Endothelial cell of umbilical vein (primary cell): ENCODE measurements at regions not wholly inside any gene's neighbourhood (a gene's known extent, or its start where the extent isn't known, plus 50 kb on each side); places are given as distances from the start of the nearest gene placed in this dataset.

Experiments
- BruUV-seq: library from RNA; stranded (reverse); fragments of 400-500 nt; replicated peaks from 2 replicates; lab custom pipeline; 2021; lab: Mats Ljungman, UMichigan
- CTCF ChIA-PET: fragments of 300-600, 350-600 bp; sonication (Branson Sonifier 250); formaldehyde crosslinking; loops from one replicate; lab custom pipeline; 2021; ENCODE audit warnings: antibody characterized with exemption, inconsistent platforms; lab: Charles Lee
- POLR2A ChIA-PET: fragments of 300-600, 350-600 bp; sonication (Branson Sonifier 250); formaldehyde crosslinking; loops from one replicate; lab custom pipeline; 2021; ENCODE audit warnings: antibody characterized with exemption, inconsistent platforms; lab: Charles Lee
- DNase-seq: peaks from one replicate; pipeline ENCODE4 v3.0.0-alpha.2; 2011; ENCODE audit warnings: low read depth, low spot score
- FAIRE-seq: peaks from 2 replicates; lab custom pipeline; 2011; peaks lifted over from hg19 to GRCh38; lab: Jason Lieb, UNC
- H2AFZ ChIP-seq: 2 replicates; pipeline ENCODE4 v1.6.0; 2012; ENCODE audit warnings: low read depth, low read length, control low read depth, inconsistent platforms
- H3K27ac ChIP-seq: 2 replicates; pipeline ENCODE4 v1.5.1; 2011; ENCODE audit warnings: low read depth, mild to moderate bottlenecking, control low read depth, low read length, moderate library complexity; ENCODE audit not compliant: insufficient read depth
- H3K27me3 ChIP-seq, 2 experiments: 2 replicates each; pipeline versions ENCODE4 v1.6.0 to v1.6.1; 2011; ENCODE audit warnings: low read length in 2 of 2, mixed read lengths in 1 of 2; ENCODE audit not compliant: control insufficient read depth in 2 of 2, insufficient read depth in 2 of 2
- H3K36me3 ChIP-seq, 2 experiments: 2 replicates in 1 of 2; 3 replicates in 1 of 2; pipeline ENCODE4 v1.5.1; 2011; ENCODE audit warnings: low read length in 2 of 2, mild to moderate bottlenecking in 1 of 2, moderate library complexity in 1 of 2; ENCODE audit not compliant: control insufficient read depth in 2 of 2, insufficient read depth in 2 of 2; ENCODE audit errors: extremely low read depth in 1 of 2
- H3K4me1 ChIP-seq: 3 replicates; pipeline ENCODE4 v1.5.1; 2011; ENCODE audit warnings: mild to moderate bottlenecking, low read length; ENCODE audit not compliant: control insufficient read depth, insufficient read depth; ENCODE audit errors: extremely low read depth
- H3K4me2 ChIP-seq: 2 replicates; pipeline ENCODE4 v1.6.1; 2011; ENCODE audit warnings: low read length, control low read depth, mixed read lengths; ENCODE audit not compliant: insufficient read depth
- H3K4me3 ChIP-seq, 3 experiments: fragments of 200-600 bp in 1 of 3; sonication (generic), shearing (Covaris generic) in 1 of 3; replicated peaks in 1 of 3; 2 replicates each; pipeline ENCODE4 v1.5.1; 2011 to 2016; ENCODE audit warnings: control low read depth in 3 of 3, low read length in 3 of 3, mild to moderate bottlenecking in 2 of 3, inconsistent platforms in 1 of 3, low read depth in 1 of 3, moderate library complexity in 1 of 3; ENCODE audit not compliant: insufficient read depth in 1 of 3
- H3K79me2 ChIP-seq: 2 replicates; pipeline ENCODE4 v1.6.0; 2012; ENCODE audit warnings: low read length, inconsistent platforms; ENCODE audit not compliant: control insufficient read depth, insufficient read depth
- H3K9ac ChIP-seq: replicated peaks from 2 replicates; pipeline ENCODE3; 2011; ENCODE audit warnings: low read length, control low read depth; ENCODE audit not compliant: insufficient read depth; ENCODE audit errors: extremely low read depth
- H3K9me1 ChIP-seq: replicated peaks from 3 replicates; pipeline ENCODE4 v1.6.0; 2011; ENCODE audit warnings: mild to moderate bottlenecking, low read length; ENCODE audit not compliant: control insufficient read depth, insufficient read depth; ENCODE audit errors: extremely low read depth
- H3K9me3 ChIP-seq: replicated peaks from 2 replicates; pipeline ENCODE4 v1.5.1; 2012; ENCODE audit warnings: low read length, inconsistent platforms; ENCODE audit not compliant: control insufficient read depth, insufficient read depth
- H4K20me1 ChIP-seq: replicated peaks from 2 replicates; pipeline ENCODE3; 2011; ENCODE audit warnings: mild to moderate bottlenecking, low read length; ENCODE audit not compliant: control insufficient read depth, insufficient read depth; ENCODE audit errors: extremely low read depth
- CTCF ChIP-seq, 2 donors: IDR thresholded peaks; 1 replicate in 1 of 2; 2 replicates in 1 of 2; pipeline ENCODE4 v1.5.1; 2011; ENCODE audit warnings: low read length in 2 of 2, mild to moderate bottlenecking in 2 of 2, moderate library complexity in 2 of 2, control low read depth in 1 of 2, inconsistent platforms in 1 of 2, low read depth in 1 of 2; ENCODE audit not compliant: insufficient read depth in 1 of 2; ENCODE audit errors: extremely low read depth in 1 of 2
- EZH2 ChIP-seq: IDR thresholded peaks from 2 replicates; pipeline ENCODE4 v1.6.1; 2012; ENCODE audit warnings: borderline replicate concordance, low read depth, mild to moderate bottlenecking, moderate library complexity, low read length, inconsistent platforms; ENCODE audit not compliant: severe bottlenecking
- FOS ChIP-seq: IDR thresholded peaks from 2 replicates; pipeline ENCODE4 v1.6.1; 2011; ENCODE audit warnings: mild to moderate bottlenecking, low read length, moderate library complexity, borderline replicate concordance; ENCODE audit not compliant: insufficient read depth
- GATA2 ChIP-seq: IDR thresholded peaks from 2 replicates; pipeline ENCODE4 v1.7.0; 2011; ENCODE audit warnings: low read depth, mild to moderate bottlenecking, moderate library complexity, mixed read lengths, low read length; ENCODE audit not compliant: insufficient read length, insufficient read depth
- JUN ChIP-seq: IDR thresholded peaks from 2 replicates; pipeline ENCODE4 v1.6.1; 2011; ENCODE audit warnings: borderline replicate concordance, low read depth; ENCODE audit not compliant: insufficient read length, insufficient read depth
- MAX ChIP-seq: IDR thresholded peaks from 2 replicates; pipeline ENCODE4 v1.6.1; 2011; ENCODE audit not compliant: insufficient read depth, insufficient read length
- MYC ChIP-seq: IDR thresholded peaks from one replicate; pipeline ENCODE4 v1.6.1; 2011; ENCODE audit warnings: mild to moderate bottlenecking, low read depth, low read length
- POLR2A ChIP-seq: IDR thresholded peaks from 2 replicates; pipeline ENCODE4 v1.6.1; 2012; ENCODE audit warnings: low read depth, mild to moderate bottlenecking, control low read depth, low read length
- POLR2AphosphoS5 ChIP-seq: IDR thresholded peaks from 2 replicates; pipeline ENCODE4 v1.6.1; 2012; ENCODE audit warnings: low read depth, mild to moderate bottlenecking, control low read depth, low read length, moderate library complexity; ENCODE audit not compliant: insufficient read depth
- dilution Hi-C: fragments of 300-500 bp; cut with MboI; formaldehyde crosslinking; loops from one replicate; pipeline ENCODE4 v1.15.0; 2019; ENCODE audit warnings: low sequenced_read_pairs; ENCODE audit not compliant: extremely low pct_ligation_motif_present
- intact Hi-C: fragments of 100-400 bp; cut with micrococcal nuclease; formaldehyde crosslinking; loops from one replicate; pipeline ENCODE4 v1.10.0; 2022

GRCh38 chr3:18965781-18966180 lies 182.5 kb upstream of the KCNH8 start:
- dilution Hi-C loops: no loop called here
- no peaks in the 10 kb centered on the region for H3K4me1 ChIP-seq
- FAIRE-seq: no peak
- no peak overlapping the region for H2AFZ ChIP-seq
- no peaks in the 10 kb centered on the region for H3K36me3 ChIP-seq
- no peak overlapping the region for H3K4me2 ChIP-seq
- no peak overlapping the region for H3K4me3 ChIP-seq
- intact Hi-C loops: no loop called here
- ChIA-PET CTCF (no interaction called here), POLR2A (no interaction called here)
- no peak overlapping the region for H3K27ac ChIP-seq
- TF ChIP-seq JUN (no peak), MAX (no peak), POLR2A (no peak), EZH2 (no peak), CTCF (IDR thresholded peaks at IDR 0.05; ENCODE audit: extremely low read depth in 1 of 2, insufficient read depth in 1 of 2, low read depth in 1 of 2, low read length in 2 of 2) (no peak), GATA2 (no peak), FOS (no peak), POLR2AphosphoS5 (no peak), MYC (no peak)
- H3K27me3 ChIP-seq: no peaks in the 10 kb centered on the region
- peaks cover 2% of the 10 kb centered on the region for H3K9me3 ChIP-seq
- BruUV-seq: no TSS peak
- no peaks in the 10 kb centered on the region for H3K9me1 ChIP-seq
- no peak overlapping the region for H3K9ac ChIP-seq
- H4K20me1 ChIP-seq: no peaks in the 10 kb centered on the region
- H3K79me2 ChIP-seq: no peaks in the 10 kb centered on the region
- no peak for DNase-seq
